IPS-20b (cell line): ENCODE measurements at regions not wholly inside any gene's neighbourhood (a gene's known extent, or its start where the extent isn't known, plus 50 kb on each side); places are given as distances from the start of the nearest gene placed in this dataset.

Experiments used
- H3K27ac ChIP-seq: one replicate; pipeline ENCODE4 v1.5.1; 2013; ENCODE audit warnings: low read length
- H3K27me3 ChIP-seq: 2 replicates; pipeline ENCODE4 v1.6.1; 2013; ENCODE audit warnings: mild to moderate bottlenecking, low read length, inconsistent platforms; ENCODE audit not compliant: insufficient read depth
- H3K36me3 ChIP-seq: 2 replicates; pipeline ENCODE4 v1.6.1; 2013; ENCODE audit warnings: low read depth, mild to moderate bottlenecking, inconsistent platforms, low read length, moderate library complexity; ENCODE audit not compliant: insufficient read depth
- H3K4me1 ChIP-seq: 2 replicates; pipeline ENCODE4 v1.6.1; 2013; ENCODE audit warnings: mild to moderate bottlenecking, control low read depth, inconsistent platforms, low read length, moderate library complexity; ENCODE audit not compliant: insufficient read depth
- H3K4me3 ChIP-seq: 2 replicates; pipeline ENCODE4 v1.5.1; 2013; ENCODE audit warnings: mild to moderate bottlenecking, low read length, inconsistent platforms
- H3K9ac ChIP-seq: 2 replicates; pipeline ENCODE4 v1.6.1; 2013; ENCODE audit warnings: low read depth, mild to moderate bottlenecking, inconsistent platforms, low read length, moderate library complexity
- H3K9me3 ChIP-seq: 2 replicates; pipeline ENCODE4 v1.6.1; 2013; ENCODE audit warnings: mild to moderate bottlenecking, low read depth, low read length, inconsistent platforms; ENCODE audit not compliant: insufficient read depth

DNA sequence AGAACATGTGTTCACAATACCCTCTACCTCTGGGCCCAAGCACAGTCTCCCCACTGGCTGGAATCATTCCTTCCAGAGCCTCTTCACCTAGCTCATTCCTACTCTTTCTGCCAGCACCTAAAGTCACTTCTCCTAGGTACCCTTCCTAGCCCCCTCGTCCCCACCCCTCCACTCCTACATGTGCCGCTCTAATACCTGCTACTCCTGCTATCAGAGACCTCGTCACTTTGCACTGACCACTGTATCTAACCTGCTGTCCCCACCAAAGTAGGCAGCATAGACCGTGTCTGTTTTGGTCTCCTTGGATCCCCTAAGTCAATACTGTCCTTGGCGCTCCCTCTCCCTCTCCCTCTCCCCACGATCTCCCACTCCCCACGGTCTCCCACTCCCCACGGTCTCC, 53.2 kb upstream of the PKDCC start:
- Histone ChIP-seq H3K4me1 (peaks cover under 1% of the 10 kb centered on the region; the same call in 1 of the 2 replicates), H3K9ac (no peak overlapping the region), H3K9me3 (peaks cover 5% of the 10 kb centered on the region; the same call in 1 of the 2 replicates), H3K4me3 (no peak overlapping the region), H3K36me3 (no peaks in the 10 kb centered on the region), H3K27me3 (no peaks in the 10 kb centered on the region), H3K27ac (no peak overlapping the region)

DNA sequence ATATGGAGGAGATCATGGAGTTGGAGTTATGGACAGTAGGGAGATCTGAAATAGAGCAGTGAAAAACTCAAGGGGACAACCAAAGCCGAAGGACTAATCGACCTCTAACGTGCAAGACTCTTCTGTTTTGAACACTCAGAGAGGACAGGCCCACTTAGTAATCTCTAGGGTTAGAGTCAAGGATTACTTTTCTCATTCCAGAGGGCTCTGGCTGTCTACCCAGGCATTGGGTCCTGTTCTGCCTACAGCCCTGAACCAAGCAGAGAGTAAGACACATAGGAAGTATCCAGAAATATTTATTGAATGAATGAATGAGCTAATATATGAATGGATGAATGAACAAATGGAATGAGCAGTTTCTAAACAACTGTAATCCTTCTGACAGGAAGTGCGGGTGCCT, 50.3 kb upstream of the PKDCC start:
- Histone ChIP-seq H3K9ac (no peak overlapping the region), H3K27ac (no peak overlapping the region), H3K4me3 (no peak overlapping the region), H3K9me3 (peaks cover 5% of the 10 kb centered on the region; the same call in 1 of the 2 replicates), H3K27me3 (no peaks in the 10 kb centered on the region), H3K4me1 (no peaks in the 10 kb centered on the region), H3K36me3 (no peaks in the 10 kb centered on the region)
